ENCODE measurements at regions not wholly inside any gene's neighbourhood (a gene's known extent, or its start where the extent isn't known, plus 50 kb on each side); places are given as distances from the start of the nearest gene placed in this dataset.
"Not testable (repeated sequence)": the region's sequence is repeated elsewhere in the genome, so short reads cannot be mapped to it uniquely, and the experiment has no call there.

DNA sequence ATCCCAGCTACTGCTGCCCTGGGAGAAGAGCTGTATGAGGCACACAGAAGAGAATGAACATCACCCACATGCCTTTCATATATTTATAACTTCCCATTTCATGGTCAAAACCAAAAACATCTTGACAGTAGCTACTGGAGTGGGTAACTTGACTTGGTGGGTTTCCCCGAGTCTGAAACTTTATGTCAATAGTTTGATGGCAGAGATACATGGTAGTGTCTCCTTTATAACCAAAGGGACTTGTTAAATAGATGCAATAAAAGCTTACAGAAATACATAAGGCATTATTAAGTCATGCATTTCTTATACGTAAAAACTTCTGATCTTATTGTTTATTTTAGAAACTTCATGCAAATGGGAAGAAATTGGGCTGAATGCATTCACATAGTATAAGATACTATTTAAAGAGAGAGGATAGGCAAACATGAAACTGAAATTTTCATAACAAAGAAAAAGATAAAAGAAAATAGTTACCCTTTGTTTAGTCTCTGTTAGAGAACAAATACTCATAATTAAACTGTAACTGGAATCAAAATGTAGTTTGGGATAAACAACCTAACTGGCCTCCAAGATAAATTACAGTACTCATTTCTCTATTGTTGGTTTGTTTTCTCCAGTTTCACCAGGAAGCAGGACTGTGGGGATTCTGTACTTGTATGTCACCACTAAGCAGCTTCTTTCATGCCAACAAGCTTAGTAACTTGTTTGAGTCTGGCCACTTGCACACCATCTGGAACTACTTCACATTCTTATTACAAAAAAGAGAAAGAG lies 459.3 kb upstream of the MEF2C start:
- DNase-seq (ENCODE audit: low read depth in 4 of 4, low spot score in 3 of 4): no peak

DNA sequence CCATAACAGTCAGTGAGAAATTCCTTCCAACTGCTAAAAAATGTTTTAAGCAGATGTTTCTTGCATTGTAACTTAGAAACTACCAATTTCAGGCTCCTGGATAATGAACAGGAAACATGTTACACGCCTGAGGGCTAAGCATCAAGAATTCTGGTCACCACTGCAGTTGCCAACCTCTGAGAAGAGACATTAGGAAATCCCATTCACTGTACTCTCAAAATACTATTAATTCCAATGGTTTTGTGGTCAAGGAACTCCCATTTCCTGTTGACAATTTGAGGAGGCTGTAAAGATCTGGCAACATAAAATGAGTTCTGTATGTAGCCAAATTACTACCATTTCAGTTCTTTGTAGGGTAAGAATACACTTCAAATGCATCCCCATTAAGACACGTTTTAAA lies 456.0 kb upstream of the MEF2C start:
- DNase-seq (ENCODE audit: low read depth in 4 of 4, low spot score in 3 of 4): no peak

DNA sequence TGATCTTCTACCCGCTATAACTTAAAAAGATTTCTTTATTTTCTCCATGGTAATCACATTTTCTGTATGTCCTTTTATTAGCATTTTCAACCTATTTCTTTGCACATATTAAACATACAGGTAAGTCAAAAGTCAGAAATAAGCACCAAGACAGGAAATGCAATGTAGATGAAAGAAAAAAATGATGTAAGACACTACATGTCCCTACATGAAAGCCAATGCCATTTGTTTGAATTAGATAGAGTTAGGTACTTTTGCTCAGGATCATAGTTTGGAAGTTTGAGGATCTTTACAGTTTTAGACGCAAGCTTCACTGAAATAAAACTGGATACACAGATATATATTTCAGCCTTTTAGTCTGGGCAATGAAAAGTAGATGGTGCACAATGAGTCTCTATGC lies 453.1 kb upstream of the MEF2C start:
- DNase-seq (ENCODE audit: low read depth in 4 of 4, low spot score in 3 of 4): no peak

DNA sequence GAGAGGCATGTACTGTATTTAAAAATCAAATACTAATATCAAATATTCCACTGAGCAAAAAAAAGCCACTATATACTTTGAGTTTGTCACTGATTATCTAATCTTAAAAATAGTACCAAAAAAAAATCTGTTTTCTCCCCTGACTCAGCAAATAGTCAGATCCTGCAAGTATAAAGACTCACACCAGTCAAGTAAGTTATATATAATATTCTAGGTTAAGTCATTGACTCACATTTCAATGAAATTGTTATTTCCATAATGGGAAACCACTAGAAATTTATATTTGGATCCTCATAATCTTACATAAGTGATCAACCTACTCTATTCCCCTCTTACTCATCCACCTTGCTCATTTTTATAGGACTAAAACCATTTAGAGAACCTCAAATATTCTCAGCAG lies 447.2 kb upstream of the MEF2C start:
- no peak for DNase-seq (ENCODE audit: low read depth in 4 of 4, low spot score in 3 of 4)

GRCh38 chr5:89327608-89328007 lies 444.6 kb upstream of the MEF2C start:
- DNase-seq (ENCODE audit: low read depth in 4 of 4, low spot score in 3 of 4): no peak

DNA sequence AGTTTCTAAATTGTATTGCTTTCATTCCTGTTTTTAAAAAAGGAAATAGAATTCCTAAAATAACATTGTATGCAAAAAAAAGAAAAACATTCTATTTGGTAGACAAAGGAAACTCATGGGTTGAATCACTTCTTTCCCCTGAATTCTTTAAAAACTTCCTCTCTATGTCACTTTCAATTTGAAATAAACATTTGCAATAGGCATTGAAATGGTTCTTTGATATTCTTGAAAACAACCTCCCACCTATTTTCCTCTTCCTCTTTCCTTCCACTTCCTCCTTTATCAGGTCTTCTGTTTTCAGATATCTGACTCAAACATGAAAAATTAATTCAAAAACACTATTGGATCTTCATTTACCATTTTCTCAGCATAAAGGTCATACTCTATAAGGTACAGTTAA lies 442.0 kb upstream of the MEF2C start:
- DNase-seq (ENCODE audit: low read depth in 4 of 4, low spot score in 3 of 4): no peak

DNA sequence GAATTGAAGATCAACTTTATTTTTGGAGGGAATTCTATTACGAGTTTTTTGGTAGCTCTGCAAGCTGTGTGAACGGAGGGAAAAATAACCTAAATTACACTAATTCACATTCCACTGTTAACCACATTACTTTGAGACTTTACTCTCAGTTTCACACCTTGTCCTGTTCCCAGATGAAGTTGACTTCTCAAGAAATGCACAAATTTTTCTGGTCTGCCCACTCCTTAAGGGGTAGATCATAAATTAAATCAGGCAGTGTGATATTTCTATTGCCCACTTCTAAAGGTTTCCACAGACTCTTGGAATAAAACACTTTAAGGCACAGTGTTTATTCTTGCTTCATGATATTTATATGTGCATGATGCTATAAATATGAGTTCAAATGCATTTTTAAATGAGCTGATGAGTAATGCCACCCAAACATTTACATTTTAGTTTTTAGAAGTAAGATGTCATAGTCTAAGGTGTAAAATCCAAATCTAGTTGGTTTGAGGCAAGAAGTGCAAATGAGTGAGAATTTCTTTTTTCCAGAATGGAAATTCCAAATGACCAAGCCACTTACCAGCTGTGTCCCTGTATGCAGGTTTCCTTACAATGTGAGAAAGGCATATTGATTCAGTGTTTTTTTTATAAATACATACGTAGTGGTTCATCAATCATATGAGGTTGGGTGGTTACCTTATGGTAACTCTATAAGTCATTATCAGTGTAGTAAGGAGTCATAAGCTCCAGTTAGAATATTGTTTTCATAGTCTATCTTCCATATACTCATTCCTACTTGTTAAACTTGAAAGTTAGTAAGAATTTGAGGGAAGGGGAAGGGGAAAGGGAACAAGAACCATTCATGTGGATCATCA lies 437.7 kb upstream of the MEF2C start:
- DNase-seq (ENCODE audit: low read depth in 4 of 4, low spot score in 3 of 4): no peak

- DNase-seq (ENCODE audit: low read depth in 4 of 4, low spot score in 3 of 4): not testable (repeated sequence)
Observed at GRCh38 chr5:89317838-89318237, 434.9 kb upstream of the MEF2C start.

- DNase-seq (ENCODE audit: low read depth in 4 of 4, low spot score in 3 of 4): no peak
Observed at GRCh38 chr5:89315286-89316100, 432.5 kb upstream of the MEF2C start.

GRCh38 chr5:89313804-89314588 lies 431.0 kb upstream of the MEF2C start:
- DNase-seq (ENCODE audit: low read depth in 4 of 4, low spot score in 3 of 4): no peak

DNA sequence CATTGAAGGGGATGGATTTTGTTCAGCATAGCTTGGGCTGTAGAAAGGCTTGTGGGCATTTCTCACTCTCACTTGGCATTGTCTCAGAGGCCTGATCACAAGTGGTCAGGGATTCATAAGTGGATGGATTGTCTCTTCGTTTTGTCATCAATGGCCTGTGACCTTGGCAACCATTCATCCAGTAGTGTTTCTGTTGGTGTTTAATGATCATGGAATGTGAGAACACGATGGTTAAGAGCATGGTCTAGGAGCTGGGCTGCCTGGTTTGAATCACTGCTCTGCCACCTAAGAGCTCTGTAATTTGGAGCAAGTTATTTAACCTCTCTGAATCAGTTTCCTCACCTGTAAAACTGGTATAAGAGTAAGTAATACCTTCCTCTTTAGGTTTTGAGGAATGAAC lies 430.1 kb upstream of the MEF2C start:
- DNase-seq (ENCODE audit: low read depth in 4 of 4, low spot score in 3 of 4): no peak

DNA sequence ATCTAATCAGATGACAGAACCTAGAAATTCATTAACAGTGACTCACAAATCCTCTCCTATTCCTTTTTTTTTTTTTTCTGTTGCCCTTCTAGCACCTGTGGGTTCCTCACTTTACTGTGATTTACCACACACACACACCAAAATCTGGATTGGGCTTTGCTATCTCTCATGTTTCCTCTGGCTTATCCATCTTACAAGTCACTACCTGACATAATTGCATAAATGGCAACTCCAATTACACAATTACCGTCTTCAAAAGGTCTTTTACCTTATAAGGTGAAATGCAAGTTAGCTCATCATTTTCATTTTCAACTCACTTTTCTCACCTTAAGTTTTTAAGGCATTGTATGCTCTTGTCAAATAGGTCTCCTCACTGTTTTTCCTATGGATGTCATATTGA lies 426.3 kb upstream of the MEF2C start:
- DNase-seq (ENCODE audit: low read depth in 4 of 4, low spot score in 3 of 4): no peak

- no peak for DNase-seq (ENCODE audit: low read depth in 4 of 4, low spot score in 3 of 4)
Observed at GRCh38 chr5:89308606-89309040, 425.6 kb upstream of the MEF2C start.

GRCh38 chr5:89307972-89308371 lies 425.0 kb upstream of the MEF2C start:
- no peak for DNase-seq (ENCODE audit: low read depth in 4 of 4, low spot score in 3 of 4)

DNA sequence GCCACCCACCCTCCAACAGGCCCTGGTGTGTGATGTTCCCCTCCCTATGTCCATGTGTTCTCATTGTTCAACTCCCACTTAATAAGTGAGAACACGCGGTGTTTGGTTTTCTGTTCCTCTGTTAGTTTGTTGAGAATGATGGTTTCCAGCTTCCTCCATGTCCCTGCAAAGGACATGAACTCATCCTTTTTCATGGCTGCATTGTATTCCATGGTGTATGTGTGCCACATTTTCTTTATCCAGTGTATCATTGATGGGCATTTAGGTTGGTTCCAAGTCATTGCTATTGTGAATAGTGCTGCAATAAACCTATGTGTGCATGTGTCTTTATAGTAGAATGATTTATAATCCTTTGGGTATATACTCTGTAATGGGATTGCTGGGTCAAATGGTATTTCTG lies 424.2 kb upstream of the MEF2C start:
- not testable (repeated sequence) for DNase-seq (ENCODE audit: low read depth in 4 of 4, low spot score in 3 of 4)

DNA sequence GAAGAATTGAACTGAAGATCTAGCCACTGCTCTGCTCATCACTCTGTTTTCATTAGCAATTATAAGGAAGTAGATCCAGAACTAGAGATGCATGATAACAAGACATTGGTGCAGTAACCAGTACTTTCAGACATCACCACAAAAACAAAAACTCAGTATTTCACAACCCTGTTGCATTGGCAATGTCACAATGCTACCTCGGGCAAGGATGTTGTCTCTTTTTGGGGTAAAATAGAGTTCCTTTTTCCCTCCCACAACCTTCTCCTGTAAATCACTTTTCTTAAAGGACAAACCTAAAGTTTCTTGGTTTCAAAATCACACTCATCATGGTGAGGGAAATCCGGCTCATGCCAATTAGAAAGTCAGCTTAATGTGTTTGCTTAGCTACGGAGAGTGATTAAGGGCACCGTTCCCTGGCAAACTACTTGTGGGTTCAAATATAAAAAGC lies 420.1 kb upstream of the MEF2C start:
- DNase-seq (ENCODE audit: low read depth in 4 of 4, low spot score in 3 of 4): no peak

- DNase-seq (ENCODE audit: low read depth in 4 of 4, low spot score in 3 of 4): no peak
Observed at GRCh38 chr5:89302102-89302891, 419.3 kb upstream of the MEF2C start.

DNA sequence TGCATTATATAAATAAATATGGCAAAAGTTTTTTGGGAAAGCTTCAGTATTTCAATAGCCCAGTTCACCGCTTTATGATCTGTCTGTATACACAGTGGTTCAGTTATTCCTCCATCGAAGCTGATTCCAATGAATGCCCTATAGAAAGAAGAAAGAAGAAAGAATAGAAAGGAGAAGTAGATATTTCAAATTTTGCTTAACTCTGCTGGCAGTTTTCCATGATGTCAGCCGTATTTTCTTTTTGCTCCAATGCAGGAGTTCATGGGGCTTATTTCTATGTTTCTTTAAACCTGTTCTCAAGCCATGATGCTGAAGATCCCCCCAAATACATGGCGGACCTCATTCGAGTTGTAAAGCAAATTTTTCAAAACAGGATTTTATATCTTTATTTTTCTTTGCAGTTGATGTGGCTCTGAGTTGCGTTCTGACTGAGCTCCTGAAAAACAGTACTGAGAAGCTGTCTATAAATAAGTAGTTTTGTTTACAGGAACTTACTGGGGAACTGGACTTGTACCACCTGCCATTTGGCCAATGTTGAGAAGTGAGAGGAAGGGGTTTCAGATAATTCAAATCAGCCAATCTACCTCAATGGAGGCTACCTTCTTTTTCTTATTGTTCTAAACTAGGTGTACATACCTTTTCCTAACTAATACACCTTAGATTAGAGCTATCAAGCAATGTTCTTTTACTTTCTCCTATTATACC lies 418.5 kb upstream of the MEF2C start:
- no peak for DNase-seq (ENCODE audit: low read depth in 4 of 4, low spot score in 3 of 4)

DNA sequence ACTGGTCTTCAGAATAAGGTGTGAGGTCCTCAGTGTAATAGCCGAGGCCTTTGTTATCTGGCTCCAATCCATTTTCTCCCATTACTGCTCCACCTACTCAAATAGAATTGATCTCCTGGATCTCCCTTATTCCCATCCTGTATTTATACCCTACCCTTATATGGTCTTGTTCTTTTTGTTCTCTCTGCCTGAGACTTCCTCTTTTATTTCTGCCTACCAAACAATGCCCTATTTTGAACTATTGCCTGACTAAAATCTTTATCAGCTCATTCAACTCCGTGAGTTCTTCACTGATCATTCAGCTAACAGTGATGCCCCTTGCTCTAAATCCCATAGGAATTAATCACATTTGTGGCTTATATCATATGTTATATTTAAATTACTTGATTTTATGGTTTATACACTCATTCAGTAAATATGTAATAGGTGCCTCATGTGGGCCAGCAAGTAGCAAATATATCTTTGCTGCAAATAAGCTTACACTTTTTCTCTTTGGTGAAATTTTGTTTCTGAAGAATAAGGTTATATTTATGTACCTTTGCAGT lies 417.5 kb upstream of the MEF2C start:
- DNase-seq (ENCODE audit: low read depth in 4 of 4, low spot score in 3 of 4): no peak
